AG20443 (cell line): ENCODE measurements at regions not wholly inside any gene's neighbourhood (a gene's known extent, or its start where the extent isn't known, plus 50 kb on each side); places are given as distances from the start of the nearest gene placed in this dataset.

Experiments used
- DNase-seq: peaks from one replicate; pipeline ENCODE4 v3.0.0; 2012; ENCODE audit warnings: low spot score, mixed read lengths

- no peak for DNase-seq
These were observed 147.9 kb downstream of the IMPG2 start for GRCh38 chr3:101172516-101172915.

- DNase-seq: no peak
These were observed 148.6 kb downstream of the IMPG2 start for GRCh38 chr3:101171681-101172191.

GRCh38 chr3:101170806-101171558 is 149.4 kb downstream of the IMPG2 start:
- no peak for DNase-seq

- peak; percentile 18 for DNase-seq
These were observed 150.2 kb downstream of the IMPG2 start for GRCh38 chr3:101170062-101170771.

GRCh38 chr3:101169516-101169915 is 150.9 kb downstream of the IMPG2 start:
- no peak for DNase-seq

GRCh38 chr3:101167376-101167775 is 153.0 kb downstream of the IMPG2 start:
- DNase-seq: no peak

- no peak for DNase-seq
These were observed 154.2 kb downstream of the IMPG2 start for GRCh38 chr3:101166150-101166549.

GRCh38 chr3:101163554-101163953 is 156.8 kb downstream of the IMPG2 start:
- DNase-seq: peak; percentile 15

GRCh38 chr3:101159478-101159877 is 160.9 kb downstream of the IMPG2 start:
- no peak for DNase-seq

- no peak for DNase-seq
These were observed 162.0 kb downstream of the IMPG2 start for GRCh38 chr3:101158374-101158773.

- DNase-seq: no peak
These were observed 163.5 kb downstream of the IMPG2 start for GRCh38 chr3:101156787-101157345.

- no peak for DNase-seq
These were observed 162.6 kb upstream of the ABI3BP start for GRCh38 chr3:101155825-101156224.

- DNase-seq: no peak
These were observed 161.2 kb upstream of the ABI3BP start for GRCh38 chr3:101154401-101154800.

GRCh38 chr3:101151286-101151913 is 158.2 kb upstream of the ABI3BP start:
- no peak for DNase-seq

- no peak for DNase-seq
These were observed 157.3 kb upstream of the ABI3BP start for GRCh38 chr3:101150504-101150903.

GRCh38 chr3:101149707-101150106 is 156.5 kb upstream of the ABI3BP start:
- DNase-seq: no peak

- DNase-seq: no peak
These were observed 156.0 kb upstream of the ABI3BP start for GRCh38 chr3:101149251-101149650.

- no peak for DNase-seq
These were observed 154.8 kb upstream of the ABI3BP start for GRCh38 chr3:101148001-101148400.

GRCh38 chr3:101146946-101147345 is 153.7 kb upstream of the ABI3BP start:
- no peak for DNase-seq

- DNase-seq: no peak
These were observed 150.9 kb upstream of the ABI3BP start for GRCh38 chr3:101144105-101144504.

GRCh38 chr3:101143012-101143411 is 149.8 kb upstream of the ABI3BP start:
- DNase-seq: no peak

- no peak for DNase-seq
These were observed 148.9 kb upstream of the ABI3BP start for GRCh38 chr3:101142160-101142559.

GRCh38 chr3:101141135-101141534 is 147.9 kb upstream of the ABI3BP start:
- no peak for DNase-seq
